GM21360 (cell line): ENCODE measurements at regions not wholly inside any gene's neighbourhood (a gene's known extent, or its start where the extent isn't known, plus 50 kb on each side); places are given as distances from the start of the nearest gene placed in this dataset.
A peak's percentile ranks its signal among the peaks of the same experiment; 100 is the strongest.
"Not testable (repeated sequence)": the region's sequence is repeated elsewhere in the genome, so short reads cannot be mapped to it uniquely, and the experiment has no call there.

Experiments used
- ATAC-seq: cut with Tn5 transposase; IDR thresholded peaks from one replicate; pipeline ENCODE4 v1.9.1; 2021; ENCODE audit warnings: mild to moderate bottlenecking, moderate library complexity; ENCODE audit not compliant: unreplicated experiment

DNA sequence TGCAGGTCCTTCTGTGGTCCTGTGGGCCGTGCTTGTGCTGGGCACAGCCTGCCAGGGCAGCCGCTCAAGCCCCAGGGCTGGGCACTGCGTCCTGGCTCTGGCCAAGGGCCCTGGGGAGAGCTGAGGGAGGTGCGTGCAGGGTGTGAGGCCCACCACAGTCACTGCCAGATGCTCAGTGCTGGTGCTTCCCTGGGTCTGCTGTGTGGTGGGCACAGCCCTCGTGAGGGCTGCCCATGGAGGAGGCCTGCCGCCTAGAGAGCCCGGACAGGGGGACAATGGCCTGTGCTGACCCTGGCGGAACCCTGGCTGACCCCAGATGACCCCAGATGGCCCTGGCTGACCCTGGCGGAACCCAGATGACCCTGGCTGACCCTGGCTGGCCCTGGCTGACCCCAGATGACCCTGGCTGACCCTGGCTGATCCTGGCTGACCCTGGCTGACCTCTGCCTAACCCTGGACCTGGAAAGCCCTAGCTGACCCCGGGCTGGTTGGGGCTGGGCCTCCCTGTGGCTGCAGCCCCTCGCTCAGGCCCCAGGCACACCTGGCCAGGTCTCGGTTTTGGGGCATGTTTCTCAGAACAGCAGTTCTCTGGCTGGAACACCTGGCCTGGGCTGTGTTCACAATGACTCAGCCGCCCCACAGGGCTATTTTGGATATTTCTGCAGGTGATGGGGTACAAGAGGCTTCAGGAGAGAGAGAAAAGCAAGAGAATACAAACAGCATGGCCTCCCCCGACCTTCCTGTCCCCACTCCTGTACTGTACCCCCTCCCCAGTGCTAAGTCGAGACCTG is 55.4 kb downstream of the TMEM121 start:
- peak; percentile 35 for ATAC-seq

DNA sequence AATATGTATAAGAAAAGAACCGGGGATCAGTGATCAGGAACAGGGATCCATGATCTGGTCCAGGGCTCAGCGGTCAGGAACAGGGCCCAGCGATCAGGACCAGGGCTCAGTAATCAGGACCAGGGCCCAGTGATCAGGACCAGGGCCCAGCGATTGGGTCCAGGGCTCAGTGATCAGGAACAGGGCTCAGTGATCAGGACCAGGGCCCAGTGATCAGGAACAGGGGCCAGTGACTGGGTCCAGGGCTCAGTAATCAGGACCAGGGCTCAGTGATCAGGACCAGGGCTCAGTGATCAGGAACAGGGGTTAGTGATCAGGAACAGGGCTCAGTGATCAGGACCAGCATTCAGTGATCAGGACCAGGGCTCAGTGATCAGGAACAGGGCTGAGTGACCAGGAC is 56.3 kb downstream of the TMEM121 start:
- ATAC-seq = no peak

DNA sequence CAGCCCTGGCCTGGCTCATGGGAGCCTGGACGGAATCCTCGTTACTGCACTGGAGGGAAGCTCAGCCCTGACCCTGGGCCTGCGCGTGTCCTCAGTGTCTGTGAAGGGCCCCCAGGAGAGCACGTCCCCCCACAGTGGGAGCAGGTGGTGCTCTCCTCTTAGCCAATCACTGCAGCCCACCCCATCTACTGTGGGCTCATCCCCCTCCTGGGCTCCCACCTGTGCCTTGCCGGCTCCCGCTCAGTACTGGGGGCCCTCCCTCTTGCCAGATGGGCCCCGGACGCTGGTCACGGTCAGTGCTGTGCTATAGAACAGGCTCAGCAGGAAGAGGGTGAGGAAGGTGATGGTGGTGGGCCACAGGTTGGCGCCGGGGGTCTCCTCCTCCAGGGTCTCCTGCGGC is 57.5 kb downstream of the TMEM121 start:
- not testable (repeated sequence) for ATAC-seq

- not testable (repeated sequence) for ATAC-seq
Observed at GRCh38 chr14:105585290-105585689, 58.9 kb downstream of the TMEM121 start.

DNA sequence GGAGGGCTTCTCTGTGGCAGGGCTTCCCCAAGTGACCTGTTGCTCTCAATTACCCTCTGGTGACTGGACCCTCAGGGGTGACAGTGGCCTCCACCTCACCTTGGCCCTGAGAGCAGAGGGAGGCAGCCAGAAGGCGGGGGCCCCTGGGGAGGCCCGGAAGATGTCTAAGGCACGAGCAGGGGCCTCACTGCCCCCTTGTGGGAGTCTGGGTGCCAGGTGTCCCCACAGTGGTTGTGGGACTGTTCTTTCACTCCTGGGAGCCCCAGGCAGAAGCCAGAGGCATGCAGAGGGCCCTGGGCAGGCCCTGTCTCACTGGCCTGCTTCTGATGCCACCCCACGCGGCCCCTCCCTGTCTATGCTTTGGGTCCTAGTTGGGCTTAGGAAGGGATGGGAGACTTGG is 59.3 kb downstream of the TMEM121 start:
- ATAC-seq = not testable (repeated sequence)

GRCh38 chr14:105586144-105586872 is 59.9 kb downstream of the TMEM121 start:
- not testable (repeated sequence) for ATAC-seq

DNA sequence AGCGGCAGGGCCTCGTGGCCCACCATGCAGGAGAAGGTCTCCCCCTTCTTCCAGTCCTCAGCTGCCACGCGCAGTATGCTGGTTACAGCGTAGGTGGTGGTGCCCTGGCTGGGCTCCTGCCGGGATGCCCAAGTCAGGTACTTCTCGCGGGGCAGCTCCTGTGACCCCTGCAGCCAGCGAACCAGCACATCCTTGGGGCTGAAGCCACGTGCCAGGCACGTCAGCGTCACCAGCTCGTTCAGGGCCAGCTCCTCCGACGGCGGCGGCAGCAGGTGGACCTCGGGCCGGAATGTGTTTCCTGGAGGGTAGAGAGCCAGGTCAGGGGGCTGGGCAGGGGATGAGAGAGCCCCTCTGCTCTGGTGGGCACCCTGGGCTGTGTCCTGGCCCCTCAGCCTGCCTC is 60.7 kb downstream of the TMEM121 start:
- ATAC-seq = not testable (repeated sequence)

GRCh38 chr14:105587482-105588235 is 61.3 kb downstream of the TMEM121 start:
- ATAC-seq = not testable (repeated sequence)

DNA sequence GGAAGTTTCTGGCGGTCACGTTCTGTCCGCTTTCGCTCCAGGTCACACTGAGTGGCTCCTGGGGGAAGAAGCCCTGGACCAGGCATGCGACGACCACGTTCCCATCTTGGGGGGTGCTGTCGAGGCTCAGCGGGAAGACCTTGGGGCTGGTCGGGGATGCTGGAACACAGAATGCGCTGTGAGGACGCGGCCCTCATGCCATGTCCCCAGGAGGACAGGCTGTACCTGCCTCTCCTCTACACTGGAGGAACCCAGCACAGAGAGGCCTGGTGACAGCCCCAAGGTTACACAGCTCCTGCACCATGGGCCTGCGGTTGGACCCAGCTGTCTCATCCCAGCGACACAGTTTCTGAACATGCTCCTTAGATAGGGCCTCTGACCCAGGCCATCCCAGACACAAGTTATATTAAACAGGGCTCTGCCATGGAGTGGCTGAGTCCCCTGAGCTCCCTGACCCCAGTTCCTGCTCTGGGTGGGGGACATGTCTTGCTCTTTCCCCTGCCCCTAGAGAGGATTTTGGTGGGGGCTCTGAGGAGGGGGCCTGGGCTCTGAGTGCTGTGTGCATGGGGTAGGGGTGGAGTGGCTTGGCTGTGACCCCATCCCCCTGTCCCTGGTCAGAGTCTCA is 62.0 kb downstream of the TMEM121 start:
- no peak for ATAC-seq

- ATAC-seq = no peak
Observed at GRCh38 chr14:105589161-105589925, 63.0 kb downstream of the TMEM121 start.

GRCh38 chr14:105589926-105590185 is 63.5 kb downstream of the TMEM121 start:
- not testable (repeated sequence) for ATAC-seq

GRCh38 chr14:105591052-105591451 is 64.7 kb downstream of the TMEM121 start:
- ATAC-seq = no peak

DNA sequence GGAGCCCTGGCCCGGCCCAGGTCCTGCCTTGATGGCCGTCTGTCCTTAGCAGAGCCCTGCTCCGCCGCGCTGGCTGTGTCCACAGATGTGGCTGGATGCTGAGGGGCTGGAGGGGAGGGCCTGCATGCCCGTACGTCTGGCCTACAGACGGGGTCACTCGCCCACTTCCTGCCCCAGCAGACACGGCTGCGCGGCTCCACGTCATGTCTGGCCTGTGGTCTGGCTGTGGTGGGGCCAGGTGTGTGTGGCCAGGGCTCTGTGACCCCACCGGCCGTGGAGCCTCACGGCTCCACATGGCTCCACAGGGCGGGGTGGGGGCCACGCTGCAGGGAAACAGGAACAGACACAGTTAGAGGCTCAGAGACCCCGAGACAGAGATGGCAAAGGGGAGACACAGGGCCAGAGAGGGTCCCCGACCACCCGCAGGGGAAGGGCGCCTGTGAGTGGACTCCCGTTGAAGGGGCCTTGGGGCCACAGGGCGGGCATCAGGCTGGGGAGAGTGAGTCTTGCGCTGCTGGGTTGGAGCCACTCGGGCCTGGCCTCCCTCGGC is 65.5 kb downstream of the TMEM121 start:
- ATAC-seq = not testable (repeated sequence)

DNA sequence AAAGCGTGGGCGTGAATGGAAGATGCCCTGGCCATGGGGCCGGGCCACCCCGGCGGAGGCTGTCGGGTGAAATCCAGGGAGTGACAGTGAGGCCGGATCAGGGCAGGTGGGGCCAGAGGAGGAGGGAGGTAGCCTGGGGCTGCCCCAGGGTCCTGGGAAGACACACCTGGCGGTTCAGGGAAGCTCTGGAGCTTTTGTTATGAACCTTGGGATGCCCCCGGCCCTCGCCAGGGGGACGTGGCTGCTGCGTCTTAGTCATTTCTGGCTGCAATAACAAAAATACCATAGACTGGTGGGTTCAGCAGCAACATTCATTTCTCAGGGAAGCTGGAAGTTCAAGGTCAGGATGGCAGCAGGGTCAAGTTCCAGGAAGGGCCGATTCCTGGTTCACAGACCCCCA is 66.3 kb downstream of the TMEM121 start:
- not testable (repeated sequence) for ATAC-seq

- not testable (repeated sequence) for ATAC-seq
Observed at GRCh38 chr14:105595346-105595745, 69.0 kb downstream of the TMEM121 start.

- not testable (repeated sequence) for ATAC-seq
Observed at GRCh38 chr14:105596374-105596773, 70.0 kb downstream of the TMEM121 start.

GRCh38 chr14:105598040-105598763 is 71.8 kb downstream of the TMEM121 start:
- ATAC-seq = not testable (repeated sequence)

DNA sequence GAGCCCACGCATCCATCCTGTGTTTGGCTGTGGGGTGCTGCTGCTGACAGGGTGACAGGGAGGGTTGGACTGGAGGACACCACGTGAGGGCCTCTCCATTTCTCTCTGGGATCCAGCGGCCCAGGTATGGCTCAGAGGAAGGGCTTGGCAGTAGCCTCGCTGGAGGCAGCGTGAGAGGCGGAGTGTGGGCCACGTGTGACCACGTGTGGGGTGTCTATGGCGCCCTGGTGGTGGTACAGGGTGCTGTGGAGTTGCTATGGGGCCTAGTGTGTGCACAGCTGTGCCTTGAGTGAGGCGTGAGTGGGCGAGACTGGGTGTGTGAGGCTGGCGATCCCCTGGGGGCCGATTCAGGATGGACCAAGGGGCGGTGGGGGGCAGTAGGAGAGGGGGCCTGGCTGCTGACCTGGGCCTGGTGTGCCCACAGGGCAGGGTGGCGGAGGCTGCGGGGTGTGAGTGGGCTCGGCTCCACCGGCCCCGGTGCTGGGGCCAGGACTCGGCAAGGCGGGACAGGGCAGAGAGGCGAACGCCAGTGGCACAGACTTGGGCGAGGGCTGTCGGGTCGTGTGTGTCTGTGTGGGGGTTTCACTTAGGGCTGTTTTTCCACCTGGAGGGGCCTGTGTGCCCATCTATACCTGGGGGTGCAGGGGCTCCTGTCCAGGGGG is 72.7 kb downstream of the TMEM121 start:
- not testable (repeated sequence) for ATAC-seq
